Thoracic aorta (tissue), 2 donors: ENCODE measurements at regions not wholly inside any gene's neighbourhood (a gene's known extent, or its start where the extent isn't known, plus 50 kb on each side); places are given as distances from the start of the nearest gene placed in this dataset.

Experiments
- ATAC-seq: fragments of 150-250 bp; one replicate; pipeline ENCODE4 v1.8.0; 2017; ENCODE audit warnings: low read depth; ENCODE audit not compliant: insufficient number of reproducible peaks, low FRiP score
- DNase-seq: peaks from one replicate; pipeline ENCODE4 v3.0.0-alpha.2; 2020; ENCODE audit warnings: low spot score
- H3K27ac ChIP-seq, 2 donors: fragments of 200-600 bp; sonication (generic); 1 replicate in 1 of 2; 2 replicates in 1 of 2; pipeline ENCODE4 v1.5.1; 2016; ENCODE audit warnings: mild to moderate bottlenecking in 2 of 2, moderate library complexity in 2 of 2
- H3K27me3 ChIP-seq: fragments of 200-600 bp; sonication (generic); replicated peaks from 2 replicates; pipeline ENCODE4 v1.6.0; 2016; ENCODE audit warnings: mild to moderate bottlenecking; ENCODE audit not compliant: insufficient read depth
- H3K36me3 ChIP-seq: fragments of 200-600 bp; sonication (generic); one replicate; pipeline ENCODE4 v1.5.1; 2016
- H3K4me1 ChIP-seq, 2 donors: fragments of 200-600 bp; sonication (generic); 1 replicate in 1 of 2; 2 replicates in 1 of 2; pipeline versions ENCODE4 v1.5.1 to v1.6.0; 2016; ENCODE audit warnings: low read depth in 2 of 2, mild to moderate bottlenecking in 1 of 2; ENCODE audit not compliant: control insufficient read depth in 1 of 2
- H3K4me3 ChIP-seq: fragments of 200-600 bp; sonication (generic); 2 replicates; pipeline ENCODE4 v1.5.1; 2016; ENCODE audit warnings: mild to moderate bottlenecking
- H3K9me3 ChIP-seq: fragments of 200-600 bp; sonication (generic); 2 replicates; pipeline ENCODE4 v1.5.1; 2016
- TF ChIP-seq, protein P1 (sequence below): fragments of 200-600 bp; sonication (generic); IDR thresholded peaks from one replicate; pipeline ENCODE4 v1.5.1; 2019; ENCODE audit warnings: antibody characterized with exemption

DNA sequence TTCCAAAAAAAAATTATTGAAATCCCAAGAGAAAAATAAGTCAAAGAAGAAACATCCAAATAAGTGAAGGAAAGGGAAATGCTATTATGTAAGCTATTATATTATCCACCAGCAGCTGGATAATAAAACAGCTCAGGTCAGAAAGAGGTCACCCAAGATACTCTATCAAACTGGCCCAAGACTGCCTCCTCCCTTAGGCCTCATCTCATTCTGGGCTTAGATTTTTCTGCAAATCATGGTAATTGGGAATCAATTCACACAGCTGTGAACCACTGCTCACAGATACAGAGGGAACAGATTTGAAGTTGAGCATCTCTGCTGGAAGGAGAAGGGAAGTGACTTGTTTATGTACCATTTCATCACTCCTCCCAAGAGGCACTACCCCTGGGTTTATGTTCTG, 294.6 kb upstream of the DPPA4 start:
- TF ChIP-seq, protein P1, sequence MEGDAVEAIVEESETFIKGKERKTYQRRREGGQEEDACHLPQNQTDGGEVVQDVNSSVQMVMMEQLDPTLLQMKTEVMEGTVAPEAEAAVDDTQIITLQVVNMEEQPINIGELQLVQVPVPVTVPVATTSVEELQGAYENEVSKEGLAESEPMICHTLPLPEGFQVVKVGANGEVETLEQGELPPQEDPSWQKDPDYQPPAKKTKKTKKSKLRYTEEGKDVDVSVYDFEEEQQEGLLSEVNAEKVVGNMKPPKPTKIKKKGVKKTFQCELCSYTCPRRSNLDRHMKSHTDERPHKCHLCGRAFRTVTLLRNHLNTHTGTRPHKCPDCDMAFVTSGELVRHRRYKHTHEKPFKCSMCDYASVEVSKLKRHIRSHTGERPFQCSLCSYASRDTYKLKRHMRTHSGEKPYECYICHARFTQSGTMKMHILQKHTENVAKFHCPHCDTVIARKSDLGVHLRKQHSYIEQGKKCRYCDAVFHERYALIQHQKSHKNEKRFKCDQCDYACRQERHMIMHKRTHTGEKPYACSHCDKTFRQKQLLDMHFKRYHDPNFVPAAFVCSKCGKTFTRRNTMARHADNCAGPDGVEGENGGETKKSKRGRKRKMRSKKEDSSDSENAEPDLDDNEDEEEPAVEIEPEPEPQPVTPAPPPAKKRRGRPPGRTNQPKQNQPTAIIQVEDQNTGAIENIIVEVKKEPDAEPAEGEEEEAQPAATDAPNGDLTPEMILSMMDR: no peak
- no peak for DNase-seq
- no peaks in the 10 kb centered on the region for H3K27me3 ChIP-seq
- no peaks in the 10 kb centered on the region for H3K9me3 ChIP-seq
- H3K36me3 ChIP-seq: no peaks in the 10 kb centered on the region
- H3K27ac ChIP-seq: no peak overlapping the region
- no peak overlapping the region for H3K4me3 ChIP-seq
- ATAC-seq: no peak
- H3K4me1 ChIP-seq: no peaks in the 10 kb centered on the region

DNA sequence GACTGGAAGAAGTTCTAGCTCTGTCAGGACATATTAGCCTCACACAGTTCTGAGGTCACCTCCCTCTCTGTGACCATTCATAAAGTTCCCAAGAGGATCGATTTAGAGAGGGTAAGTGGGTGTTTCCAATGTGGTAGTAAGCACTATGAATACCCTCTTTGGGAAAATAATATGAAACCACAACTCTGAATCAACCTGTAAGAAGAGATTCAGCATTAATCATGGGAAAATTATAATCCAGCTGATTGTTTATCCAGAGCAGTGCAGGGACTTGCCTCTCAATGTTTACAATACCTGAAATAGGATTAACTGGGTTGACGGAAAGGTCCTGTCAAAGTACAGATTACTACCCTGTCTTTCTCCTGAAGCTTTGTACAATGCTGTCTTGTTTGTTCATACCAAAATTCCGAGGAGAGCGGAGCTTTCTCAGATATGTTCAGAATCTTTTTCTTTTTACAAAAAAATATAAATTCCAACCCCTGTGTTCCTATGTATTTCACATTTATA, 302.9 kb upstream of the DPPA4 start:
- Histone ChIP-seq H3K4me1 (no peaks in the 10 kb centered on the region), H3K36me3 (no peaks in the 10 kb centered on the region), H3K9me3 (no peaks in the 10 kb centered on the region), H3K27me3 (no peaks in the 10 kb centered on the region), H3K27ac (no peak overlapping the region), H3K4me3 (no peak overlapping the region)
- ATAC-seq (no peak), DNase-seq (no peak)
- TF ChIP-seq, protein P1: no peak

DNA sequence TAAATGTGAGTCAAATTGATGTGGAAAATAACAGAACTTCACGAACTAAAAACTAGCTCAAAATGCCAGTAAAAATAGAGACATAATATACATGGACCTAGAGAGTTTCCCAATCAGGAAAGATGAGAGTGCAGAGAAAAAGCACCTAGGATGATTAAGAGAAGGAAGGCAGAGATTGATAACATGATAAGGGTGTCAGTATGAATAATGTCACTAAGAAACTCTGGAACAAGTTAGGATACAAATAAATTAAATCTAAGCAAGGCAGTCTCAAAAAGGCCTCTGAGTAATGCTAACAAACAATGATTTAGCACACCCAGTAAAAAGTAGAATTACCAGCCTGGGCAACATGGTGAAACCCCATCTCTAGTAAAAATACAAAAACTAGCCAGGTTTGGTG, 304.7 kb upstream of the DPPA4 start:
- Histone ChIP-seq H3K27me3 (no peaks in the 10 kb centered on the region), H3K36me3 (no peaks in the 10 kb centered on the region), H3K9me3 (no peaks in the 10 kb centered on the region), H3K27ac (no peak overlapping the region), H3K4me1 (no peaks in the 10 kb centered on the region), H3K4me3 (no peak overlapping the region)
- no peak for DNase-seq
- TF ChIP-seq, protein P1: no peak
- no peak for ATAC-seq

DNA sequence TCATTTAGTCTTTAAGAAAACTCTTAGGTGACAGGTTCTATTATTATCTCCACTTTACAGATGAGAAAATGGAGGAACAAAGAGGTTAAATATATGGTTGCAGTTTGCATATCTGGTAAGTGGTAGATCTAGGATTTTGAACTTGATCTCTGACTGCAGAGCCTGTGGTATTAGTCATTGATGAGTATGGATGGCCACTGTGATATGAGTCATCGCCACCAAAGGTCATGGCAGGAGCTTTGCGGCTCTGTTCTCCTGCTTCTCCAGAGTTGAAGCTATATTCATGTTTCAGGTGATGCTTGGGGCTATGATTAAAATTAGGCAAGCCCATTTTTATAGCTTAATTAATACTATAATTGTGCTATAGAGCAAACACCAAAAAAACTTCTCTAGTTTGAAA, 306.2 kb upstream of the DPPA4 start:
- TF ChIP-seq, protein P1: no peak
- DNase-seq (no peak), ATAC-seq (no peak)
- no peaks in the 10 kb centered on the region for H3K4me1 ChIP-seq
- H3K27me3 ChIP-seq: no peaks in the 10 kb centered on the region
- no peak overlapping the region for H3K27ac ChIP-seq
- no peaks in the 10 kb centered on the region for H3K9me3 ChIP-seq
- H3K4me3 ChIP-seq: no peak overlapping the region
- no peaks in the 10 kb centered on the region for H3K36me3 ChIP-seq

DNA sequence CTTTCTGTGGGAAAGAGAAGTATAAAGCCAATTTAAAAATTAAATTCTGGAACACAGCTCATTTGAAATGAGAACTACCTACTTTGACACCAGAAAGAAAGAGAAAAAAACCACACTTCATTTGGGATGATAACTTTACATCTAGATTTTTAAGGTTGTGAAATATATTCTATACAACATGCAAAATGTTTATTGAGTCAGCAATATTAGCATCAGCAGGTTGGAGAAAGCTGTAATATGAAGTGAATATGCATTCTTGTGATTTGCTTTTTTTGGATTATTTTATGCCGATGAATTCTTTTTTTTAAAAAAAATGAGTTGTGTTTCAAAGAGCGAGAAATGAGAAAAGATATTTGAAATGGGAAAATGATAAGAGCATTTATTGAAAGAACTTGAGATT, 307.0 kb upstream of the DPPA4 start:
- Histone ChIP-seq H3K4me1 (no peaks in the 10 kb centered on the region), H3K9me3 (no peaks in the 10 kb centered on the region), H3K27me3 (no peaks in the 10 kb centered on the region), H3K36me3 (no peaks in the 10 kb centered on the region), H3K4me3 (no peak overlapping the region), H3K27ac (no peak overlapping the region)
- ATAC-seq (no peak), DNase-seq (no peak)
- TF ChIP-seq, protein P1: no peak
